Ectodermal cell (in vitro differentiated cells): ENCODE measurements at regions not wholly inside any gene's neighbourhood (a gene's known extent, or its start where the extent isn't known, plus 50 kb on each side); places are given as distances from the start of the nearest gene placed in this dataset.
"Not testable (repeated sequence)": the region's sequence is repeated elsewhere in the genome, so short reads cannot be mapped to it uniquely, and the experiment has no call there.

ENCODE experiments used
- H3K27ac ChIP-seq: 2 replicates; pipeline ENCODE4 v1.7.0; 2013; ENCODE audit warnings: mild to moderate bottlenecking, low read depth, low read length; ENCODE audit not compliant: insufficient read depth, poor library complexity, severe bottlenecking
- H3K27me3 ChIP-seq: 2 replicates; pipeline ENCODE4 v1.7.0; 2013; ENCODE audit warnings: mild to moderate bottlenecking, low read length; ENCODE audit not compliant: insufficient read depth, control insufficient read depth, poor library complexity, severe bottlenecking
- H3K36me3 ChIP-seq: one replicate; pipeline ENCODE4 v1.7.0; 2013; ENCODE audit warnings: low read length; ENCODE audit not compliant: control insufficient read depth, insufficient read depth
- H3K4me1 ChIP-seq: one replicate; pipeline ENCODE4 v1.7.0; 2013; ENCODE audit warnings: low read length; ENCODE audit not compliant: control insufficient read depth, insufficient read depth
- H3K4me3 ChIP-seq: 2 replicates; pipeline ENCODE4 v1.7.0; 2013; ENCODE audit warnings: low read depth, low read length, control low read depth; ENCODE audit not compliant: insufficient read depth
- H3K9me3 ChIP-seq: 2 replicates; pipeline ENCODE4 v1.7.0; 2013; ENCODE audit warnings: mild to moderate bottlenecking, low read length, moderate library complexity; ENCODE audit not compliant: control insufficient read depth
- WGBS, 2 experiments: methylation state at CpG; one replicate each; pipeline ENCODE4 v1.1.7; 2013; ENCODE audit warnings: missing lambda C conversion rate in 2 of 2; 5-methylcytosine and 5-hydroxymethylcytosine counted together

DNA sequence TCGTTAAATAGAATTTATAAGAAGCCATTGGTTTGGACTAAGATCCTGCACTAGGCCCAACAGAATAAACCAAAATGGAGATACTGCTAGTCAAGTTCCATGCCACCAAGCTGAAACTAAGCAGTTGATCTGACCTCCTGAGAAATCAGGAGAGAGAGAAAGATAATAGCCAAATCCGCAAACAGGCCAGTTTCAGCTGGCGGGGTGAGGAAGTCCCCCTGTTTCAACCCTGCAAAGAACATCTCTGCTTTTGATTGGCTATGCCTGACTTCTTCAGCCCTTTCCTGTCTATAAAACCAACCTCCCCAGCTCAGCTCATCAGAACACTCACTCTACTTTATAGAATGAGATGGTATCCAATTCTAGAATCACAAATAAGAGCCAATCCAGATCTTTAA lies 543.3 kb upstream of the ID2 start:
- no peaks in the 10 kb centered on the region for H3K27me3 ChIP-seq
- H3K4me3 ChIP-seq: no peak overlapping the region
- WGBS, 2 experiments: 86 to 100% methylated on average over 2 to 3 of the region's 3 CpGs
- no peaks in the 10 kb centered on the region for H3K4me1 ChIP-seq
- no peaks in the 10 kb centered on the region for H3K9me3 ChIP-seq
- H3K27ac ChIP-seq: no peak overlapping the region
- H3K36me3 ChIP-seq: no peaks in the 10 kb centered on the region

DNA sequence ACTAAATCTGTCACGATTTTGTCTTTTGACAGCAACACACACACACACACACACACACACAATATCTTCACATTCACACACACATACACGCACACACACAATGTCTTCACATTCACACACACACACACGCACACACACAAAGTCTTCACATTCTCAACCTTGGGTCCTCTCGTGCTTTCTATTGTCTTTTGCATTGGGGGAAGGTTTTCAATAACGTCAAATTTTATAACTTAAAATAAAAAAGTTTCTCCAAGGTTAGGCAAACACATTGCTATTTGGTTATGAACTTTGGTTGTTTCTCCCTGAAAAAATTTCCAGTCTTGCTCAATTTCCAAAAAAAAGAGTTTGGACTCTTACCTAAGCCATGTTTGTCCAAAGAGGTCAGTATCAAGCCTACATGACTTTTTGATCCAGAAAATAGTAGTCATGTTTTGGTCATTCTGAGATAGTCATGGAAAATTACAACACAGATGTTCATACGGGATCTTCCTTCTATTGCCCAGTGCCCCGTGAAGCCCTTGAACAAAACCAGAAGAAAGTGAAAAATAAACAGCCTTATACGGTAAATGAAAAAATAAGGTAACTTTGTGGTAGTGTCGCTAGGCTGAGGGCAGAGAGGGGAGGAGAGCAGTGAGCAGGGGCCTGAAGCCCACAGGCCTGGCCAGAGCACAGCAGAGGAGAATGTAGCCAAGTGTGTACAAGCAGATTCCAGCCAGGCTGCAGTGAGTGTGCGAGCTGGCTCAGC lies 542.8 kb upstream of the ID2 start:
- Histone ChIP-seq H3K4me1 (no peaks in the 10 kb centered on the region), H3K27ac (no peak overlapping the region), H3K4me3 (no peak overlapping the region), H3K9me3 (no peaks in the 10 kb centered on the region), H3K36me3 (no peaks in the 10 kb centered on the region), H3K27me3 (no peaks in the 10 kb centered on the region)
- 96 to 97% methylated on average over 8 to 10 of the region's 10 CpGs for WGBS, 2 experiments

DNA sequence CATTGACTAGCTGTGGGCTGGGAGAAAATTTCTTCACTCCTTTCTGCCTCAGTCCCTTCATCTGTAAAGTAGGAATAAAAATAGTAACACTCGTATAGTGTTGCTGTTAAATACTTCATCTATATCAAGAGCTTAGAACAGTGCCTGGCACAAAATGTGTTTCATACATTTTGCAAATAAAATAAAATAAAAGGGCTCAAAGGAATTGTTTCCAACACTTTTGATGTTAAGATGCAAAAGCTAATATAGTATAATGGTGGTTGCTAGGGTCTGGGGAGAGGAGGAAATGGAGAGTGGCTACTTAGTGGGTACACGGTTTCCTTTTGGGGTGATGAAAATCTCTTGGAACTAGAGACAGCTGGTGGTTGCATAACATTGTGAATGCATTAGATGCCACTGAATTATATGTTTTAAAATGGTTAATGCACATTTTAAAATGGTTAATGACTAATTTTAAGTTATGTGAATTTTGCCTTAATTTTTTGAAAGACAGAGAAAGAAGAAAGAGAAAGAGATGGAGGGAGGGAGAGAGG lies 542.1 kb upstream of the ID2 start:
- H3K27ac ChIP-seq: no peak overlapping the region
- H3K27me3 ChIP-seq: no peaks in the 10 kb centered on the region
- H3K36me3 ChIP-seq: no peaks in the 10 kb centered on the region
- H3K4me1 ChIP-seq: no peaks in the 10 kb centered on the region
- 94 to 98% methylated on average over 1 to 2 of the region's 2 CpGs for WGBS, 2 experiments
- no peak overlapping the region for H3K4me3 ChIP-seq
- no peaks in the 10 kb centered on the region for H3K9me3 ChIP-seq

DNA sequence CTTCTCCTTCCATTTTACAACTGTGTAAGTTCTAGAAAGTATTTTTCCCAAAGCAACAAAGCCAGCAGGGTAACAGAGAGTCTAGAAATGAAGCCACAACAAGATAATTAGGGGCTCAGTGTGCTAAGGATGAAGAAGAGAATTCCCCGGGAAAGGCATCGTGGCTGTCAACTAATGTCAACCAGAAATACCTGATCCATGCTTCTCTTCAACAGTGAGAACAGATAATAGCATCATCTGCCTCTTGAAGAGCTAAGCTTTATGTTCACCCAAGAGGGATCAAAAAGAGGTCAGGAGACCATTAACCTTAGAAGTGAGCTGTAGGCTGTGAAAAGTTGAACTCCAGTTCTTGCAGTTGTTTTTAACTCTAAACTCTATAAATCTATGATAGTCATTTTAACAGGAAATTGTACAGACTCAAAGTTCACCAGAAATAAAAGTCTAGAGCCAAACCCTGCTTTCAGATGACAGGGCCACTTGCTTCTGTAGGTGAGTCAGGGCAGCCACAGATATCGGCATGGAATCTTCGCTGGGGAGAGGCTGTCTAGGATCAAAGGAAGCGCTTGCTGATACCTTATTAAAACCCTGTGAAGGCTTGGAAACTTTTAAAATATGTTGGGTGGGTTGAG lies 540.7 kb upstream of the ID2 start:
- Histone ChIP-seq H3K27me3 (no peaks in the 10 kb centered on the region), H3K36me3 (no peaks in the 10 kb centered on the region), H3K4me3 (no peak overlapping the region), H3K4me1 (no peaks in the 10 kb centered on the region), H3K27ac (no peak overlapping the region), H3K9me3 (no peaks in the 10 kb centered on the region)
- 94 to 96% methylated on average over 5 of the region's 5 CpGs for WGBS, 2 experiments

DNA sequence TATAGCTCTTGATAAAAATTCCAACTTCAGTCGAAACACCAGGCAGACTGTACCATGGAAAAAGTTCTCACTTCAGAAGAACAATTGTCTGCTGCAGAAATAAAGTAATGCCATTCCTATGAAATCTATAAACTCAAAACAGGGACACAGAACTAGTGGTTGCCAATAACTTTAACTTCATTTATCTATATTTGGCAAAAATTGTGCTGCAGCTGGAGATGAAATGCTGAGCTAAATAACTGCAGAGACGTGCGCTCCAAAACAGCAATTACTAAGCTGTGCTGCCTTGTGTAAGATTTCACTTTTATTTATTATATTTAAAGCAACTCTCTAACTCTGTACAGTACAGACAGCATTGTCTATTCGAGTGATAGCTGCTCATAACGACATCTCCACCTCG lies 540.1 kb upstream of the ID2 start:
- H3K4me3 ChIP-seq: no peak overlapping the region
- no peaks in the 10 kb centered on the region for H3K27me3 ChIP-seq
- WGBS, 2 experiments: 86 to 95% methylated on average over 6 of the region's 6 CpGs
- H3K36me3 ChIP-seq: no peaks in the 10 kb centered on the region
- H3K4me1 ChIP-seq: no peaks in the 10 kb centered on the region
- H3K9me3 ChIP-seq: no peaks in the 10 kb centered on the region
- H3K27ac ChIP-seq: no peak overlapping the region

DNA sequence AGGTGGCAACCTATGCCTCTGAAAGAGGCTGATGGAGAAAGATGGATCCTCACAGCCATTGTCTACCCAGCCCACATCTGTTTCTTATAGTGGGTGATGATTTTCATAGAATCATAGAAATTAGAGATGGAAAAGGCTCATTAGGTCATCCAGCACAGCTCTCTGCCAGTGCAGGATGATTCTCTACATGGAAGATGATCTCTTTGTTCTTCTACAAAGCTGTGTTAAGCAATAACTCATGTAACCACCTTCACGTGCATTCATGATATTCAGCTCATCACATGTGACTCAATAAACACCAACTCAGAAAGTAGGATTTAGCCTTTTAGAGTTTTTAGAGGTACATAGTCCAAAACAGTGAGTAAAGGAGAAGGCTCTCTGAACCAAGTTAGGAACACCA lies 539.4 kb upstream of the ID2 start:
- no peak overlapping the region for H3K27ac ChIP-seq
- H3K36me3 ChIP-seq: no peaks in the 10 kb centered on the region
- H3K4me3 ChIP-seq: no peak overlapping the region
- H3K4me1 ChIP-seq: no peaks in the 10 kb centered on the region
- H3K27me3 ChIP-seq: no peaks in the 10 kb centered on the region
- H3K9me3 ChIP-seq: no peaks in the 10 kb centered on the region
- WGBS, 2 experiments: 100% methylated on average over 1 of the region's 1 CpG; no CpG with 5 or more reads in 1 of the 2 experiments

DNA sequence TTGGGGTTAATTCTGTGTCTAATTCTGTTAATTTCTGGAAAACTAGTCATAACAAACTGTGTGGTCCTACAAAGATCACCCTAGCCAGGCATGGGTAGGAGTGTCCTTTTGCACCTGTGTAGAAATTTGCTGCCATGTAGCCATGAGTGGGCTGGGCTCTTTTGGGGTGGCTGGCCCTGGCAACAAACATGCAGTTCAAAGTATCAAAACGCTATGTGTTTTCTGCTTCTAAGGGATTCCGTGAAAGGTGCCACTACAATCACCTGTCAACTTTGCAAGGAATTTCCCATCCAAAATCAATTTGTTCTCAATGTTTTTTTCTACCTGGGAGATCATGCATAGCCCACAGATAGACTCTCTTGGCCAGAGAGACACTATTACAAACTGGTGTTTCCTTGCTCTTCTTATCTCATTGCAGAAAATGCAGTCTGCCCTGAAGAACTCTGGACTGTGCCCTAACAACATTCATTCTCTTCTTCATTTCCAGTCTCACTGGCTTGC lies 537.7 kb upstream of the ID2 start:
- no peaks in the 10 kb centered on the region for H3K36me3 ChIP-seq
- 93 to 96% methylated on average over 2 of the region's 2 CpGs for WGBS, 2 experiments
- no peaks in the 10 kb centered on the region for H3K9me3 ChIP-seq
- H3K27me3 ChIP-seq: no peaks in the 10 kb centered on the region
- no peaks in the 10 kb centered on the region for H3K4me1 ChIP-seq
- no peak overlapping the region for H3K27ac ChIP-seq
- no peak overlapping the region for H3K4me3 ChIP-seq

DNA sequence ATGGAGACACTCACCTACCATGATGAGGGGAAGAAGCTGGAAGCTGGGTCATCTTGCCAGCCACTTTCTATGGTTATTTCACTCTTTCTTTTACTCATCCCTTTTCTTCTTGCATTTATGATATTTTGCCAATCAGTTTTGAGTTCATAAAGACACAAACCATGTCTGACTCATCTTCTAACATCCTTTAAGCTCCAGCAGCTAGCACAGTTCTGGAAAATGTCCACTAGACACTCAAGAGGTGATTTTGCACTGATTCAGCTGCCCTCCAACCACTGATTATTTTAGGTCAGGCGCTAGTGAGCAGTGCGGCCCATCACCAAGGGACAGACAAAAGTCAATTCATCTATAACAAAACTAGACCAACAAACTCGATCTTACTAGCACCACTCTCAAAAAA lies 537.1 kb upstream of the ID2 start:
- no peaks in the 10 kb centered on the region for H3K36me3 ChIP-seq
- no peak overlapping the region for H3K27ac ChIP-seq
- H3K9me3 ChIP-seq: no peaks in the 10 kb centered on the region
- WGBS, 2 experiments: 91 to 93% methylated on average over 3 of the region's 3 CpGs
- no peaks in the 10 kb centered on the region for H3K4me1 ChIP-seq
- H3K4me3 ChIP-seq: no peak overlapping the region
- no peaks in the 10 kb centered on the region for H3K27me3 ChIP-seq

DNA sequence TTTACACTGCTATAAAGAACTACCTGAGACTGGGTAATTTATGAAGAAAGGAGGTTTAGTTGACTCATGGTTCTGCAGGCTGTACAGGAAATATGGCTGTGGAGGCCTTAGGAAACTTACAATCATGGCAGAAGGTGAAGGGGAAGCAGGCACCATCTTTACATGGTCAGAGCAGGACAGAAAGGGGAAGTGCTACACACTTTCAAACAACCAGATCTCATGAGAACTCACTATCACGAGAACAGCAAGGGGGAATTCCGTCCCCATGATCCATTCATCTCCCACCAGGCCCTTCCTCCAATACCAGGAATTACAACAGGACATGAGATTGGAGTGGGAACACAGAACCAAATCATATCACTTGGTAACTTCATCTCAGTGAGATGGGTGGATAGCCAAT lies 536.5 kb upstream of the ID2 start:
- H3K27me3 ChIP-seq, H3K36me3 ChIP-seq, H3K4me1 ChIP-seq, H3K9me3 ChIP-seq, H3K4me3 ChIP-seq, H3K27ac ChIP-seq: not testable (repeated sequence)
- 76 to 100% methylated on average over 2 of the region's 2 CpGs for WGBS, 2 experiments

DNA sequence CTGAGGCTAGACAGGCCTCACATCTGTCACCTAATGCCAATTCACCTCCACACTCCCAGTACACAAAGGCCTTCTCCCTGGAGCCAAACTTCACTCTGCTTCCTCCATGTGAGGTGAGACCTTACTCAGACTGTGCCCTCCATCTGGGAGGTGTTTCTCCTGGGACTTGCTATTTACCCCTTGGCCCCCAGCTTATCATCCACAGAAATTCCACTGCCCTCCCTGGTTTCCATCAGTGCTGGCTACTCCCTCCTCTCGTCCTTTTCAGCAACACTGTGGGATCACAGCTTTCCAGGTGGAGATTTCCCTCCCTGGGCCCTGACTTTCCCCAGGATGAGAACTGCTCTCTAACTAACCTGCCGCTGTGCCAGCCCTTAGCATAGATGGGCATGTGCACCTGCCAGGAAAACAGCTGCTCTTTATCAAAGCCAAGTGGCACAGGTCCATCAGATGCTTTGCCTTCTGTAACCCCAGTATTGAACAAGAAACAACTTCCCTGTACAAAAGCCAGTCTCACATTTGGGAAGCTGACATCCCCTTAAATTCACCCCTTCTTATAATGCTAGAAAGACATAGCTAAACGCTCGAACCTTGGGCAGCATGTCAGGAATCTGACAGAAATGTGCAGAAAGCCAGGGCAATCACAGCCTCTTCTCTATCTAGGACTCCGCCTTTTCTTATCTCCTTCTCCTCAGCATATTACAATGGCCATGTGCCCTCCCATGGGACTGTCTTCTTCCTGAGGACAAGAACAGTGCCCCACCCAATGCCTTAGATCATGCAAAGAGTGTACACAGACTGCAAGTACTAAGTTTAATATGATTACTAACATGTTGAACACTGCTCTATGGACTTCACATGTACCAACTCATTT lies 535.5 kb upstream of the ID2 start:
- H3K36me3 ChIP-seq: no peaks in the 10 kb centered on the region
- no peaks in the 10 kb centered on the region for H3K4me1 ChIP-seq
- no peaks in the 10 kb centered on the region for H3K9me3 ChIP-seq
- WGBS, 2 experiments: 93 to 94% methylated on average over 5 of the region's 5 CpGs
- H3K4me3 ChIP-seq: no peak overlapping the region
- H3K27ac ChIP-seq: no peak overlapping the region
- no peaks in the 10 kb centered on the region for H3K27me3 ChIP-seq
